Parathyroid adenoma (tissue), 2 donors: ENCODE measurements at regions not wholly inside any gene's neighbourhood (a gene's known extent, or its start where the extent isn't known, plus 50 kb on each side); places are given as distances from the start of the nearest gene placed in this dataset.

Experiments
- H2AFZ ChIP-seq: fragments of 300-600 bp; sonication (generic); one replicate; pipeline ENCODE4 v1.7.0; 2017; ENCODE audit warnings: antibody characterized with exemption, mild to moderate bottlenecking
- H3K27ac ChIP-seq: fragments of 300-600 bp; sonication (generic); one replicate; pipeline ENCODE4 v1.7.0; 2017
- H3K27me3 ChIP-seq: fragments of 300-600 bp; sonication (generic); one replicate; pipeline ENCODE4 v1.7.0; 2017; ENCODE audit warnings: low read length; ENCODE audit not compliant: control insufficient read depth, insufficient read depth
- H3K36me3 ChIP-seq: fragments of 300-600 bp; sonication (generic); one replicate; pipeline ENCODE4 v1.7.0; 2017; ENCODE audit warnings: low read length; ENCODE audit not compliant: control insufficient read depth, insufficient read depth
- H3K4me1 ChIP-seq: fragments of 300-600 bp; sonication (generic); one replicate; pipeline ENCODE4 v1.7.0; 2017; ENCODE audit warnings: control low read depth
- H3K4me2 ChIP-seq: fragments of 300-600 bp; sonication (generic); one replicate; pipeline ENCODE4 v1.7.0; 2017; ENCODE audit warnings: low read length
- H3K4me3 ChIP-seq: fragments of 300-600 bp; sonication (generic); one replicate; pipeline ENCODE4 v1.7.0; 2017; ENCODE audit warnings: low read depth, low read length
- H3K79me2 ChIP-seq: fragments of 300-600 bp; sonication (generic); one replicate; pipeline ENCODE4 v1.7.0; 2017; ENCODE audit warnings: control low read depth
- H3K9ac ChIP-seq: fragments of 300-600 bp; sonication (generic); one replicate; pipeline ENCODE4 v1.7.0; 2017; ENCODE audit warnings: mild to moderate bottlenecking
- H3K9me3 ChIP-seq: fragments of 300-600 bp; sonication (generic); one replicate; pipeline ENCODE4 v1.7.0; 2017; ENCODE audit warnings: low read length; ENCODE audit not compliant: control insufficient read depth
- TF ChIP-seq, protein P1 (sequence below): fragments of 300-600 bp; sonication (generic); IDR thresholded peaks from one replicate; pipeline ENCODE4 v1.7.0; 2017; ENCODE audit warnings: antibody characterized with exemption, mild to moderate bottlenecking
- donor health status: primary hyperparathyroidism.

DNA sequence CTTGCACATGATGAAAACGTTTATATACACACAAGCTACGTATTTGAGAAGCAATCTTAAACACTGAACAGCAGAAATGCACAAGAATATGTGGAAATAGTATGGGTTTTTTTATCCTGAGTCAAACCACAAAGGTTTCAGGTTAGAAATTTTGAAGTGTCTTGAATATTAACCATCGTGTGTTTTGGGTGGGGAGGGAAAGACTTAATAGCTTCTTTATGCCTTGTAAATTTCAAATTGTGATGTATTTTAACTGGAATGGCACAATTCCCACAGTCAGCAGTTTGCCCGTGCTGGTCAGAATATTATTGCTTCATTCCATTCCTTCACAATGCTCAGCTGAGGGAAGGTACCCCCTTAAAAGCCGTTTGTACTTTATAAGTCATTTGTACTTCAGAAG lies 67.4 kb upstream of the WDR1 start:
- no peaks in the 10 kb centered on the region for H3K27me3 ChIP-seq
- no peaks in the 10 kb centered on the region for H3K79me2 ChIP-seq
- no peak overlapping the region for H3K9ac ChIP-seq
- no peak overlapping the region for H3K4me2 ChIP-seq
- no peaks in the 10 kb centered on the region for H3K9me3 ChIP-seq
- H3K4me1 ChIP-seq, result no peaks in the 10 kb centered on the region
- no peaks in the 10 kb centered on the region for H3K36me3 ChIP-seq
- H3K27ac ChIP-seq, result no peak overlapping the region
- TF ChIP-seq, protein P1, sequence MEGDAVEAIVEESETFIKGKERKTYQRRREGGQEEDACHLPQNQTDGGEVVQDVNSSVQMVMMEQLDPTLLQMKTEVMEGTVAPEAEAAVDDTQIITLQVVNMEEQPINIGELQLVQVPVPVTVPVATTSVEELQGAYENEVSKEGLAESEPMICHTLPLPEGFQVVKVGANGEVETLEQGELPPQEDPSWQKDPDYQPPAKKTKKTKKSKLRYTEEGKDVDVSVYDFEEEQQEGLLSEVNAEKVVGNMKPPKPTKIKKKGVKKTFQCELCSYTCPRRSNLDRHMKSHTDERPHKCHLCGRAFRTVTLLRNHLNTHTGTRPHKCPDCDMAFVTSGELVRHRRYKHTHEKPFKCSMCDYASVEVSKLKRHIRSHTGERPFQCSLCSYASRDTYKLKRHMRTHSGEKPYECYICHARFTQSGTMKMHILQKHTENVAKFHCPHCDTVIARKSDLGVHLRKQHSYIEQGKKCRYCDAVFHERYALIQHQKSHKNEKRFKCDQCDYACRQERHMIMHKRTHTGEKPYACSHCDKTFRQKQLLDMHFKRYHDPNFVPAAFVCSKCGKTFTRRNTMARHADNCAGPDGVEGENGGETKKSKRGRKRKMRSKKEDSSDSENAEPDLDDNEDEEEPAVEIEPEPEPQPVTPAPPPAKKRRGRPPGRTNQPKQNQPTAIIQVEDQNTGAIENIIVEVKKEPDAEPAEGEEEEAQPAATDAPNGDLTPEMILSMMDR, result no peak
- H2AFZ ChIP-seq, result no peak overlapping the region
- H3K4me3 ChIP-seq, result no peak overlapping the region

DNA sequence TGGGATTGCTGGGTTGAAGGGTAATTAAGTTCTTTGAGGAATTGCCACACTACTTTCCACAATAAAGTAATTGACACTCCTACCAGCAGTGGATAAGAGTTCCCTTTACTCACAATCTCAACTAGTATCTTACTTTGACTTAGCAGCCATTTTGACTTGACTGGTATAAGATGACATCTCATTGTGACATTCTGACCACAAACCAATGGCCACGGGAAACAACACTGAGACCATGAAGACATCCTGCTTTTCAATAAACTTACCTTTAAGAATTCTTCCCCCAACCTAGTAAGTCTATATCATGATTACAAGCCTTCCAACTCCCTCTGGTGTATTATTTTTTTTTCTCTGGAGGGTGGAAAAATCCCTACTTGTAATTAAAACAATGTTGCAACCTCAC lies 66.9 kb upstream of the WDR1 start:
- H3K9ac ChIP-seq, result no peak overlapping the region
- no peaks in the 10 kb centered on the region for H3K36me3 ChIP-seq
- no peak overlapping the region for H3K27ac ChIP-seq
- H3K27me3 ChIP-seq, result no peaks in the 10 kb centered on the region
- no peak overlapping the region for H3K4me2 ChIP-seq
- no peak overlapping the region for H3K4me3 ChIP-seq
- no peak overlapping the region for H2AFZ ChIP-seq
- TF ChIP-seq, protein P1, result no peak
- H3K79me2 ChIP-seq, result no peaks in the 10 kb centered on the region
- H3K9me3 ChIP-seq, result no peaks in the 10 kb centered on the region
- no peaks in the 10 kb centered on the region for H3K4me1 ChIP-seq

DNA sequence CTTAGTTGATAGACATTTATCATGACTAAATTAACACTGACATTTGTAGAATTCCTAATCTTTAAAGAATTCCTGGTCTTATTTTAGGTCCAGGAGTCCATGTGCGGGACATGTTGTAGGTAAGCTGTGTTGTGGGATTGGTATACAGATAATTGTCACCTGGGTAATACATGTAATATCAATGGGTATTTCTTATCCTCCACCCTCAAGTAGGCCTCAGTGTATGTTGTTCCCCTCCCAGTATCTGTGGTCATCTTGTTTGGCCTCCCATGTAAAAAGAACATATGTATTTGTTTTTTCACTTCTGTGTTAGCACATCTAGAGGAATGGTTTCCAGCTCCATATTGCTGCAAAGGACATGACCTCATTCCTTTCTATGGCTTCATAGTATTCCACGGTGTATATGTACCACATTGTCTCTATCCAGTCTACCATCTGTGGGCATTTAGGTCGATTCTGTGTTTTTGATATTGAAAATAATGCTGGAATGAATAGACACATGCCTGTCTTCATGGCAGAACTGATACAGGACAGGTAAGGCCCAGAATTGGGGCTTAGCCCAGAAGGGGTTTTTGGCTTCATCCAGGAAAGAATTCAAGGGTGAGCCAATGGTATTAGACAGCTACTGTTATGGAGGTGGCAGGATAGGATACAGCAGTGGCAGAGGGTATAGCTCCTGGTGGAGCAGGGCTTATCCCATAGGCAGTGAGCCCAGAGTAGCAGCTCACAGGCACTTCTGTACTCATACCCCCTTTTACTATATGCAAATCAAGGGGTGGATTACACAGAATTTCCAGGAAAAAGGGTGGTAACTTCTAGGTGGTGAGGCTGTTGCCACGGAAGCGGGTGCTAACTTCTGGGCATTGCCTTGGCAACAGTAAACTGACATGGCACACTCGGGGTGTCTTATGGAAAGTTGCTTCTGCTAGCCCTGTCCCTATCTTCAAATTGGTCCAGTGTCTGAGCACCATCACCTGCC lies 66.1 kb upstream of the WDR1 start:
- H3K27me3 ChIP-seq, result no peaks in the 10 kb centered on the region
- H3K4me1 ChIP-seq, result no peaks in the 10 kb centered on the region
- H3K4me2 ChIP-seq, result no peak overlapping the region
- H3K9me3 ChIP-seq, result no peaks in the 10 kb centered on the region
- TF ChIP-seq, protein P1, result no peak
- no peaks in the 10 kb centered on the region for H3K36me3 ChIP-seq
- H3K4me3 ChIP-seq, result no peak overlapping the region
- no peak overlapping the region for H3K27ac ChIP-seq
- no peaks in the 10 kb centered on the region for H3K79me2 ChIP-seq
- no peak overlapping the region for H3K9ac ChIP-seq
- no peak overlapping the region for H2AFZ ChIP-seq

DNA sequence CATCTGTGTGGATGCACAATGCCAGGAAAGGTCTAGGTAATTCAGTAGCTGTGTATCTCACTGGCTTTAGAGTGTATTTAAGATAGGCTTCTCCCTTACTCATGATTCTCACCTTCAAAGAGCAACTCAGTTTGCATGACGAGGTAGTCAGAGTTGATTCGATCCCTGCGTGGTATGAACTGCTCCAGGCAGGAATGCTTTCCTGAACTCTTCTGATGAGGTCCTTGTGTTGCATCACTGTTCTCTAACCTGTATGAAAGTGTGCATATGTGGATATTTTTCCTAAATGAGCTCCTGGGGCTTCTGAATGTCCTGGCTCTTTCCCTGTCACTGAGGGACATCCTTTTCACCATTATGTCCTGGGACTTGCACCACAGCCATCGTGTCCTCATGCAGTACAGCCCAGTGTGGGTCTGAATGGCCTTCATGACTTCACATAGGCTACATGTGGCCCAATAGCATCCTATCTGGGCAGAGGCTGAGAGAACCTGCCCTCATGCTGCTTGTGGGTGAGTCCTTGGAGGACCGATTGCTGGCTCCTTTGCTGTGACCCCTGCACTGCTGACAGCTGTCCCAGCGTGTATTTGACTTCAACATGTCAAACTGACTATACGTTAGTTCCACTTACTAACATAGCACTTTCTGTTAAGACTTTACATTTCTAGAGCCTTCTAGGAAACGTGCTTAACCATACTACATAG lies 65.3 kb upstream of the WDR1 start:
- H3K79me2 ChIP-seq, result no peaks in the 10 kb centered on the region
- H3K9ac ChIP-seq, result no peak overlapping the region
- no peak overlapping the region for H3K4me2 ChIP-seq
- no peak overlapping the region for H3K4me3 ChIP-seq
- H3K4me1 ChIP-seq, result no peaks in the 10 kb centered on the region
- H3K9me3 ChIP-seq, result no peaks in the 10 kb centered on the region
- H2AFZ ChIP-seq, result no peak overlapping the region
- TF ChIP-seq, protein P1, result no peak
- no peak overlapping the region for H3K27ac ChIP-seq
- H3K27me3 ChIP-seq, result no peaks in the 10 kb centered on the region
- H3K36me3 ChIP-seq, result no peaks in the 10 kb centered on the region
